SK-MEL-5 (cell line): ENCODE measurements at regions not wholly inside any gene's neighbourhood (a gene's known extent, or its start where the extent isn't known, plus 50 kb on each side); places are given as distances from the start of the nearest gene placed in this dataset.
"Not testable (repeated sequence)": the region's sequence is repeated elsewhere in the genome, so short reads cannot be mapped to it uniquely, and the experiment has no call there.

Experiments used
- DNase-seq: peaks from one replicate; pipeline ENCODE4 v3.0.0-alpha.2; 2016; ENCODE audit warnings: low read depth, low spot score
- in situ Hi-C: cut with HindIII; loops from 2 replicates; pipeline ENCODE4 v1.10.0; 2016; ENCODE audit warnings: low sequenced_read_pairs, high pct_unique_total_duplicates, low pct_unique_long_range_greater_than_20kb

DNA sequence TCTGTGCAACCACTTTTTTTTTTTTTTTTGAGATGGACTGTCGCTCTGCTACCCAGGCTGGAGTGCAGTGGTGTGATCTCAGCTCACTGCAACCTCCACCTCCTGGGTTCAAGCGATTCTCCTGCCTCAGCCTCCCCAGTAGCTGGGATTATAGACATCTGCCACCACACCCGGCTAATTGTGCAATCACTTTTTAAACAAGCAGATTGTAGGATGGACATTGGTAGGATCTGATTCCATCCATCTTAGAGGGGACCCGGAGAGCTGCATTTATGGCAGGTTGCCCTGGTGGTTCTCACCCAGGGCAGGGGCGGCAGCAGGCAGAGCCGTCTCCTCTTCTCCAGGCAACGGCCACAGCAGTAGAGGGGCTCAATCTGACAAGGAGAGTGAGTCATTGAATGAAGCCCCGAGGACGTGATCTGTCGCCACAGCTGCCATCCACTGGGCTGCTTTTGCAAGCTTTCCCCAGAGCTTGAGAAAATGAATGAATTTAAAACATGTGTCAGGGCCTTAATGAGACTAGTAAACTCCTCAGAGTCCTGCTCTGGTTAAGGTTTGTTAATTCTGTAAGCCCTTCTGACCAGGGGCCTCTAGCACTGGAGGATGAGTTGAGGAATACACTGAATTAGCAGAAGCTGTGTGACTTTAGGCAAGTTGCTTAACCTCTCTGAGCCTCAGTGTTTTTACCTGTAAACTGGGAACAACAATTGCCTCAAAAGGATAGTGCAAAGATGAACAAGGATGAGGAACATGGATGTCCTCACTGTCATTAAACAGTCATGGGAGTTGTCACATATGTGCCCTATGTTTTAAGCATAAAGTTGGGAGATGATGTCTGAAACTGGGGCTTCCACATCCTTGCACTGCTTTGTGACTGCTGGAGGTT lies 129.1 kb downstream of the ASB7 start:
- in situ Hi-C loops, result no loop called here
- no peak for DNase-seq

DNA sequence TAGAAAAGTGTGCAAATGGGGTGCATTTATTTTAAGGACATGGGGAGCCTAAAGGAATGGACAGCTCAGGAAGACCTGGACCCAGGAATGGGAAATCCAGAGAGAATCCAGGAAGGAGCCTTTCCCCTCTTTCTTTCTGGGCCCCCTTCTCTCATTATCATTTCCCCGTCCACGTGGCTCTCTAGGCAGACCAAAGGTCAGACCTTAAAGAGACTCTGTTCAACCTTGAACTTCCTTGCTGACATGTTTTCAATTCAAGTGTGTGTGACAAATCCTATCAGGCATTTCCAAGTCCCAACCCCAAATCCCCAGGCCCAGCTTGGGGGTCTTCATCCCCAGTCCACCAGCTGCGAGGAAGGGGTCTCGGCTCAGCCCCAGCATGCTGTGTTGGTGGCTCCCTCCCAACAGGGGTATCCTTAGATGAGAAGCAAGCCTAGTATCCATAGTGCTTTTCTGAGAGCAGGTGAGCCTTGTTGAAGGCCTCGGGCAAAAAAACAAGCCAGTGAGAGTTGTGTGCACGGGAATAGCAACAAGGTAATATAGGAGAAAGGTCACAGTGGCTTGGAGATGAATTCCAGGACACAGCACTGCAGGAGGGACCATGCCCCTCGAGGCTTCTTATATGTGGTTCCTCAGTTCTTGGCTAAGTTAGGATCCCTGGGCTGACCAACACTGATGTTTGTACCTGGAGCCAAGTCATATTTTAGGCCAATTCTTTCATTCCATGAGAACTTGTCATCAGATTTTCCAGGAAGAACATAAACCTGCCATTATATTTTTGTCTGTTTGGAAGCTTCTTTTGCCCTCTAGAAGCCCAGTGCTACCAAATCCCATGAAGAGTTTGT lies 130.0 kb downstream of the ASB7 start:
- in situ Hi-C loops, result no loop called here
- no peak for DNase-seq

DNA sequence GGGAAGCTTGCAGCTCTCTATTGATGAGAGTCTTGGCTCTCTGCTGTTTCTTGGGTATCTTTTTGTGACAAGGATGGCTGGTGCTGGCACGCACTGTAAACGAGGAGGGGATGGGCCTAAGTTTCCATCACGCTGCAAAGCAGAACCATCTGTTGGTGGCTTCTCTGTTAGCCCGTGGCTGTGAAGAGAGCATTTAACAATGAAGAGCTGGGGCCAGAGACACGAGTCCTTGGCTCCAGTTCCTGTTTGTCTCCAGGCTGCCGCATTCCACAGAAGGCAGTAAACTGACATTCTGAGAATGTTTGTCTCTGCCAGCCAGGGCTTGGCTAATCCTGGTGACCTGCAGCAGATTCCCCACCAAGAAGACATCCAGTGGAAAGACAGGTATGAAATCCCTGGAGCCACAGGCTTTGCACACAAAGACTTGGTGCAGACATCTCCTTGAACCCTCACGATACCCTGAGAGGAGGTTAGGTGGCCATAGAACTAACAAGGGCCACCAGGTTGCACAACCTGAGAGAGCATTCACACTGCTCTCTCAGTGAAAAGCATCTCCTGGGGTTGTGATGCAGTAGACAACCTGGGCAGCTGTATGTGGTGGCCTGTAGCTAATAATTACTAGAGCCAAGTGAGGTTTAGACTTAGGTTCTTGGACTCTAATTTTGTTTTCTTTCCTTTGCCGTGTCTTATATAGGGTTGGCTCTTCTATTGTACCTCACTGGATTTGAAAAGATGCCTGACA lies 130.9 kb downstream of the ASB7 start:
- DNase-seq, result peak; percentile 16
- in situ Hi-C loops, result no loop called here

DNA sequence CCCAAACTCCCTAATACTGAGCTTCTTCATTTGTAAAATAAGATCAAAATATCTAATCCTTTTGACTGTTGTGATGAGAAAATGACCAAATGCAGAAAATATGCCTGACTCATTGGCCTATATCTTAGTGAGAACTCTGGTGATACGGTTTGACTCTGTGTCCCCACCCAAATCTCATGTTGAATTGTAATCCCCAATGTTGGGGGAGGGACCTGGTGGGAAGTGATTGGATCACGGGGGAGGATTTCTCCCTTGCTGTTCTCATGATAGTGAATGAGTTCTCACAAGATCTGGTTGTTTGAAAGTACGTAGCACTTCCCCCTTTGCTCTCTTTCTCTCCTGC lies 131.4 kb downstream of the ASB7 start:
- in situ Hi-C loops, DNase-seq: not testable (repeated sequence)

DNA sequence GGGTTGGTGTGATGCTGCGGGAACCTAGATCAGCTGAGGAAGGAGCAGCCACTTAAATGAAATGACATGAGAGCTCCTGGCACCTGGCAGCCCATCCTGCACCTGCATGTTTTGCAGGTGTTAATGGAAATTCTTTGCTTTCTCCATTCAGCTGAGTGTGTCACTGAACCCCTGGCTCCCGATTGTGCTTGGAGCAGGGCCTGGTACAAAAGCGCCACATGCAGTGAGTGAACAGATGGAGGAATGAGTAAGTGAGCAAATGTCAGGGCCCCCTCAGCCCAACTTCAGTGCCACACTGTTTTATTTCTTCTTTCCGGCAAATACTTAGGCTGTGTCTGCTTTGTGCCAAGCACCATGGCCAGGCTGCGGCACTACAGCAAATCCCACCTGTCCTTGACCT lies 132.2 kb downstream of the ASB7 start:
- in situ Hi-C loops, result no loop called here
- DNase-seq, result no peak

DNA sequence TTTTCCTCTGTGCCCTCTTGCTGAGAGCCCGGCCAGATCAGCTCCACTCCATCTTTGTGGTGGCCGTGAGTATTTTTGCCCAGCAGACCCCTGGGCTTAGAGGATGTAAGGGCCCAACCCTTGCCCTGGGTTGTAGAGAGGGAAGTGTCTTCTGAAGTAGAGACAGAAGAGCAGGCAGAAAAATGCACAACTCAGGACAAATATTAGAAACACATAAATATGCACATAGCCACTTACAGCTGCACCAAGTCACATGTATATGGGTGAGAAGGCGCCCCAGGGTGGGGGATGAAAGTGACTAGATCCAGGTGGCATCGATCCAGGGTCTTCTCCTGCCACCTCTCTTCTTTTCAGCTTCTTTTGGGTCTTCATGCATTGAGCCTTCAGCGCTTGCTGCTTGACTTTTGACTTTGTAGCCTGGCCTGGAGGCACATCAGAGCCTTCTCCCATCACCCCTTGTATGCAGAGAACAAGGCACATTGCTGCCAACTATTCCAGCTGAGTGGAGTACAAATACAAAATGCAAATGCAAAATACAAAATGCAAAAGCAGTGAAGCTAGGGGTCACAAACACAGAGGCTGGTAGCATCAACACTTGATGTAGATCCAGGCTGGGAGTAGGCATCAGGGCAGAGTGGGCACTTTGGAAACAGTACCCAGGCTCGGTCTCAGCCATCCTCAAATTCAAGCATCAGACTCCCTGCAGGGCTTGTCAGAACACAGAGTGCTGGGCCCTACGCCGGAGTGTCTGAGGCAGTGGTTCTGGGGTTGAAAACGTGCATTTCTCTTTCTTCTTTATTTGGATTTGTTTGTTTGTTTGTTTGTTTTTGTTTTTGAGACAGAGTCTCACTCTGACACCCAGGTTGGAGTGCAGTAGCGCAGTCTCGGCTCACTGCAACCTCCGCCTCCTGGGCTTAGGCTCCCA lies 133.0 kb downstream of the ASB7 start:
- in situ Hi-C loops, result no loop called here
- DNase-seq, result no peak

DNA sequence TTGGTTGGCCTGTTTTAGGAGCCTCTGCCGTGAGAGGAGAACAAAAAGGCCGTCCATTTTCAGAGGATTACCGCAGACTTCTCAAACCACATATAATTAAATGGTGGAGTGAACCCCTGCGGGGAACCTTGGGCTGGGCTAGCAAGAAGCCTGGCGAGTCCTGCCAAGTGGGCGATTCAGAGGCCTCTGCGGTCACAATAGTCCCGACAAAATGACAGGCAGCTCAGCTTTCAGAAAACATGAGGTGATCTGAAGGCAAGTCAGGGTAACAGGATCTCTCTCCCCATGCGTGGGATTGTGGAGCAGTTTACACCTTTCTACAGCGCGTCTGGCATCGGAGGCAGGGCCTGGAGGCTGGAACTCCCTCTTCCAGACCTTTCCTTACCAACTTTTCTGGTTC lies 134.8 kb downstream of the ASB7 start:
- in situ Hi-C loops, result no loop called here
- DNase-seq, result no peak

DNA sequence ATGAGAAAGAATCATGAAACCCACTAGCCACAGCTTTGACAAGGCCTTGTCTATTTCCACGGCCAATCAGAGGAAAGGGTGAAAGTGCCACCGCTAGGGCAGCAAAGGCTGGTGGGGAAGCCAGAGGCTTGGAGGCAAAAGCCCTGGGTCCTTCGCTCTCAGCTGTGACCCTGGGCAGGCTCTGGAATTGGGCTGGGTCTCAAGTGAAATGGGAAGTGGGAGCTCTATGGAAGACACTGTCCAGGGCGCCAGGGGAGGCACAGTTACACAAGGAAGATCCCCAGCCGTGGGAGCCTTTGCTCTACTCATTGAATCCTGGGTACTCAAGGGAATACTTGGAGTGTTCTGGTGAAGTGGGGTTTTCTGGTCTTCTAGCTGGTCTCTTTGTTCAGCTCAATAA lies 136.2 kb downstream of the ASB7 start:
- DNase-seq, result no peak
- in situ Hi-C loops, result no loop called here

DNA sequence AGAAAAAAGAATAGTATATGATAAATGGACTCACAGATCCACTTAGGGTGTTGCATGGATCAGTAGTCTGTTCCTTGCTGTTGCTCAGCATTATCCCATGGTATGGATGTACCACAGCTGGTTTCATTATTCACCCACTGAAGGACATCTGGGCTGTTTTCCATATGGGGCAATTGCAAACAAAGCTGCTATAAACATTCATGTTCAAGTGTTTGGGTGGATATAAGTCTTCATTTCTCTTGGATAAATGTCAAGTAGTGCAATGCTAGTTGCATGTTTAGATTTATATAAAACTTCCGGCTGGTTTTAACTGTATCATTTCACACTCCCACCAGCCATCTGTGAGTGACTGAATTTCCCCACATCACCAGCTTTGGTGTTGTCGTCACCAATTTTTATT lies 137.7 kb downstream of the ASB7 start:
- DNase-seq, result no peak

DNA sequence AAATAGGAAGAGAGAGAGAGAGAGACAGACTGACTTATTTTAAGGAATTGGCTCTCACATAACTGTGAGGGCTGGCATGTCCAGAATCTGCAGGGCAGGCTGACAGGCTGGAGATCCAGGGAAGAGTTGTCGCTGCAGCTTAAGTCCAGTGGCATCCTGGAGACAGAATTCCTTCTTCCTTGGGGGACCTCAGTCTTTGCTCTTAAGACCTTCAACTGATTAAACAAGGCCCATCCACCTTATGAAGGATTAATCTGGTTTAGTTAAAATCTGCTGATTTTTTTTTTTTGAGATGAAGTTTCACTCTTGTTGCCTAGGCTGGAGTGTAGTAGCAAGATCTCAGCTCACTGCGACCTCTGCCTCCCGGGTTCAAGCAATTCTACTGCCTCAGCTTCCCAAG lies 128.0 kb upstream of the ALDH1A3 start:
- in situ Hi-C loops, result no loop called here
- no peak for DNase-seq

More for the DNA sequence above, 137.7 kb downstream of the ASB7 start:
- in situ Hi-C loops, result no loop called here

DNA sequence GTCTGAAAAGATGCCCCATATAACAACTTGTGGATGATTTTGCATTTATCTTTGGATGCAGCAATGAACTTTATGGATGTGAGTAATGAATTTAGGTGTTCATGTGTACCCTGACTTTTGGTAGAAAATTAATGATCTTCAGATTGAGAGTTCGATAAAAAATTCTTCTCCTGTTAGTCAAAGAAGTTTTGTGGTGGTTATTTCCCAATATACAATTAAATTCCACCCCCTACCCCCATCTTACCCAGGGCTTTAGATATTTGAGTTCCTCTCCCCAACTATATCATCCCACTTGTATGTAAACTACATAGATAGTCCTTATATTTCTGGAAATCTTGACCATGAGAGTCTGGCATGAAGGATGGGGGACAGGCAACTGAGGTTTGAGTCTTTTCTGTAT lies 126.1 kb upstream of the ALDH1A3 start:
- DNase-seq, result no peak
- in situ Hi-C loops, result no loop called here

DNA sequence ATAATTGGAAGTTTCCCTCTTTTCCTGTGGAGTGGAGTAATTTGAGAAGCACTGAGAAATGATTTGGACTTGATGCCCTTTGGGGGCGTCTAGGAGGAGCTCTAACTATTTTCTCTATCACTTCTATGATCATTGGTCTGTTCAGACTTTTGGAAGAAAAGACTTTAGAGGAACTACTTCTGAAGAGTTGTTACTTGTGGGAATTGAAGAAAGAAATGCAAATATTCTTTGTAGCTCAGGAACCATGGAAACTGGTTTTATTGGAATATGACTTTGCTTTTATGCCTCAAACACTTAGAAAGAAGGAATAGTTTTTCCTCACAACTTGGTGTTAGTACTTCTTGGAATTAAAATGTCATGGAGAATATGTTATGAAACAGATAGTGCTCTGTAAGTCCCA lies 122.0 kb upstream of the ALDH1A3 start:
- in situ Hi-C loops, result no loop called here
- no peak for DNase-seq

DNA sequence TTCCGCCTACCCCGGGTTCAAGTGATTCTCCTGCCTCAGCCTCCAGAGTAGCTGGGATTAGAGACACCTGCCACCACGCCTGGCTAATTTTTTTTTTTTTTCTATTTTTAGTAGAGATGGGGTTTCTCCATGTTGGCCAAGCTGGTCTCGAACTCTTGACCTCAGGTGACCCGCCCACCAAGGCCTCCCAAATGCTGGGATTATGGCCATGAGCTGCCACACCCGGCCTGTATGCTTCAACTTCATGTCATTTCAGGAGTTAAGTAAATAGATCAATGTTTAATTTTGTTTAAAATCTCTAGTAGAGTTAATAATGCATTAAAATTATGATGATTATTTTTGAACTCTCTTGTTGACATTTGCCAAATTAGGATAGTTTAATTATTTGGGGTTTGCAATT lies 121.1 kb upstream of the ALDH1A3 start:
- no peak for DNase-seq
- in situ Hi-C loops, result no loop called here

DNA sequence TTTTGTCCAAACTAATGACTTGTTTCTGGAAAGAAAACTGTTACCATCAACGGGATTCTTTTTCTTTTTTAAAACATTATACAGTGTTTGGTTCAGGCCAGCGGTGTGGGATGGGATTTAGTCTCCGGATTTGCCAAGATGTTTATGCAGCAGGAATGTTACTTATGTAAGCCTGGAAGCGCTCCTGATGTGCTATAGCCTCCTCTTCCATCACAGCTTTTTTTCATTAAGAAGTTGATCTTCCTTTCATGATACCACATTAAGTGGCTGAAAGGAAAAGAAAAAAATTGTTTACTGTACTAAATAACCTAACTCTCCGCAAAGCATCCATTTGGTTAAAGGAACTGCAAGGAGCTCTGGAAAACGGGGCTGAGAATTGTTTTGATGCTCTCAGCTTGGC lies 120.5 kb upstream of the ALDH1A3 start:
- in situ Hi-C loops, result no loop called here

DNA sequence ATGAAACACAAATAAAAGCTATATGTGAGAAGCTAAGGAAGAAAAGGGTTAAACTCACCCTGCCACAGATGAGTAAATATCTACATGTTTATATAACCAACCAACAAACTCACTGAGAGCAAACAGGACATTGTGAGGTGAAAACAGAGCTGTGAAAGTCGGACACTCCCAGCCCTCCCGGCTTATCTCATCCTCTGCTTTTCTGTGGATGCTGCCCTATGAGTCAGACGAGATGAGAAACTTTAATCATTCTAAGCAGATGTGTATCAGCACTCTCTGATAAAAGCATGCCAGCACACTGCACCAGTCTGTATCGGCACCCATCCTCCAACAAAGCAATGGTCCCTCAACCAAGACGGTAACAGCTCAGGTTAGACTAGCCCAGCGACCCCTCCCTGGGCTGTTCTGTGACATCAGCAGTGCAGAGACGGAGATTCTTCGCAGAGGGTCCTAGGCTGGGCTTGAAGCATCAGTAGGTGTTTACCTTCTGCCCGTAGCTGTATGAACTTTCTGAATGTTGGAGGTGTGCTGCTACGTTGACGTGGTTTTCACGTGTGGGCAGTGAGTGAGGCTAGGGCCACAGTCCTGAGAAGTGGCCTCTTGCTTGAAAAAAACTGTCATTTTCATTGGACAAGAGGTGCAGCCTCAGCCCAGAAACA lies 119.8 kb upstream of the ALDH1A3 start:
- DNase-seq, result no peak
- in situ Hi-C loops, result no loop called here

More for the DNA sequence above, 120.5 kb upstream of the ALDH1A3 start:
- DNase-seq, result no peak

DNA sequence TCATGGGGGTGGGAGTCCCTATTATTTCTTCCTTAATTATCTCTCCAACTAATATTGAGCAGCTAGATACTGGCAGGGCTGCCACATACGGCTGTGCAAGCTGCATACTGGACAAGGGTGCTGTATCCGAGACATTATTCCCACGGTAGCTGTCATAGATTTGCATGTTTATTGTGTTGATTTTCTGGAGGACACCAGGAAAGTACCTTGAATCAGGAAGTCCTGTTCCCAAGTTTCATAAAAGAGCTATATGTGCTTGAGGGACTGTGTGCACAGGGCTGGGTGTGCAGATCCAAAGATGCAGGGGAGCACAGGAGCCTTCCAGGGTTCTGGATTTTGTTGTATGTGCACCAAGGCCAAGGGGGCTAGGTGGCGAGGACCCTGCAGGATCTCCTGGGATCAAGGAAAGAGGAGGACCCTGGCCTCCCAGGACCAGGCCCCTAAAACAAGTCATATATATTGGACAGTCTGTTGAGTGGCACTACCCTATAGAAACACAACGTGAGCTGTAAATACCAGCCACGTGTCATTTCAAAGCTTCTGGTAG lies 119.2 kb upstream of the ALDH1A3 start:
- in situ Hi-C loops, result no loop called here
- no peak for DNase-seq
